Mucosa of descending colon (tissue), 3 donors: ENCODE measurements at regions not wholly inside any gene's neighbourhood (a gene's known extent, or its start where the extent isn't known, plus 50 kb on each side); places are given as distances from the start of the nearest gene placed in this dataset.

ENCODE experiments used
- ATAC-seq: fragments of 200-7000 bp; cut with Tn5 transposase; one replicate; pipeline ENCODE4 v1.9.1; 2020; ENCODE audit warnings: mild to moderate bottlenecking, moderate library complexity
- DNase-seq, 3 donors: peaks; one replicate each; pipeline ENCODE4 v3.0.0-alpha.2; 2020
- H3K36me3 ChIP-seq: fragments of 200-600 bp; one replicate; pipeline ENCODE4 v1.8.0; 2021; ENCODE audit warnings: low read depth, mild to moderate bottlenecking
- H3K4me1 ChIP-seq: fragments of 200-600 bp; one replicate; pipeline ENCODE4 v1.8.0; 2021; ENCODE audit warnings: low read depth, mild to moderate bottlenecking
- H3K4me3 ChIP-seq: fragments of 200-600 bp; one replicate; pipeline ENCODE4 v1.8.0; 2021; ENCODE audit warnings: mild to moderate bottlenecking
- H3K9me3 ChIP-seq: fragments of 200-600 bp; one replicate; pipeline ENCODE4 v1.8.0; 2021; ENCODE audit warnings: mild to moderate bottlenecking
- CTCF ChIP-seq: fragments of 200-600 bp; IDR thresholded peaks from one replicate; pipeline ENCODE4 v1.8.0; 2022; ENCODE audit warnings: antibody characterized with exemption, mild to moderate bottlenecking
- intact Hi-C, 2 donors: fragments of 100-400 bp; cut with DNase I in 1 of 2; cut with micrococcal nuclease in 1 of 2; formaldehyde crosslinking; loops; one replicate each; pipeline versions ENCODE4 v1.11.0 to v1.11.1; 2022; cut with DNase I, micrococcal nuclease
- donor health status: DM: no; HTN: no; CAD: no; lungs with moderate emphysema.
- donor health status: DM: no; HTN: no; CAD: no.
- donor health status: DM: no; HTN: yes; CAD: no.

GRCh38 chr2:204487447-204488229 is 57.6 kb upstream of the PARD3B start:
- Histone ChIP-seq H3K4me1 (no peaks in the 10 kb centered on the region), H3K36me3 (no peaks in the 10 kb centered on the region), H3K4me3 (no peak overlapping the region), H3K9me3 (no peaks in the 10 kb centered on the region)
- ATAC-seq, result no peak
- no peak for TF ChIP-seq CTCF
- intact Hi-C loops, result no loop called here
- no peak for DNase-seq

- no peak for DNase-seq
- no peaks in the 10 kb centered on the region for H3K9me3 ChIP-seq
- intact Hi-C loops, result no loop called here
- TF ChIP-seq CTCF, result no peak
- no peak for ATAC-seq
- no peaks in the 10 kb centered on the region for H3K36me3 ChIP-seq
- H3K4me3 ChIP-seq, result no peak overlapping the region
- no peaks in the 10 kb centered on the region for H3K4me1 ChIP-seq
Observed at GRCh38 chr2:204491528-204491927, 53.7 kb upstream of the PARD3B start.

DNA sequence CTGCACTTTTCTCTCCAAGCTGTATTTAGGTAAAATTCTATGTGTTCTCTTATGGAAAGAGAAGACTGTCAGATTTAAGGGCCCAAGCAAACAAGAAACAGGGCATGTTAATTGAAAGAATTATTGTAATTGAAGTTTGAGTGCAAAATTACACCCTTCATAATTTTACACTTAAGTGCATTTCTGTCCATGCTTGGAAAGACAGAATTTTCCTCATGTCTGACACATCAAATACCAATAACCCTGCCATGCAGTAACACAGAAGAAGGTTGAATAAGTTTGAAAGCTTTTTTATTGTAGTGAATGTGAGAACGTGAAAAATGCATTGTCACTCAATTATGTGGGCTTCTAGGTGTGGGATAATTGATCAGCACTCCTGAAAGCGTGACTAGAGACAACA is 52.9 kb upstream of the PARD3B start:
- Histone ChIP-seq H3K4me3 (no peak overlapping the region), H3K9me3 (no peaks in the 10 kb centered on the region), H3K4me1 (no peaks in the 10 kb centered on the region), H3K36me3 (no peaks in the 10 kb centered on the region)
- TF ChIP-seq CTCF, result no peak
- no peak for DNase-seq
- intact Hi-C loops, result no loop called here
- ATAC-seq, result no peak

- H3K36me3 ChIP-seq, result no peaks in the 10 kb centered on the region
- TF ChIP-seq CTCF, result no peak
- no peak for ATAC-seq
Observed at GRCh38 chr2:204494681-204495080, 50.6 kb upstream of the PARD3B start.

DNA sequence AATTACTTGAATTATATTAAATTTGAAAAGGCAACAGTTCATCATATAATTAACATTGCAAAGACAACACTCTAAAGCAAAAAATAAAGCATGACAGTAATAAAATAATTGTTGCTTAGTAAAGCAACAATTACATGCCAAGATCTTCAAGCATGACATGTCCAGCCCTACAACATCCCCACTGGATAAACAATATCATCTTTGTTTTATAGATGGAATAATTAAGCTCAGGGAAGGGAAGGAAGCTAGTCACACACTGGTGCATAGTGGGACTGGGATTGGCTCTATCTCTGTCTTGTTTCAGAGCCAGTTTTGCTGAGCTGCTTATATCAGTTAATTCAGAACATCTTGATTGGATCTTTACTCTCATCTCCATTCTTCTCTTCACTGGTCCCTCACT is 49.9 kb upstream of the PARD3B start:
- ATAC-seq, result no peak
- no peaks in the 10 kb centered on the region for H3K36me3 ChIP-seq
- no peak for TF ChIP-seq CTCF

More at GRCh38 chr2:204494681-204495080, 50.6 kb upstream of the PARD3B start:
- Histone ChIP-seq H3K9me3 (no peaks in the 10 kb centered on the region), H3K4me3 (no peak overlapping the region), H3K4me1 (no peaks in the 10 kb centered on the region)
- intact Hi-C loops, result no loop called here
- DNase-seq, result no peak

More for the DNA sequence above, 49.9 kb upstream of the PARD3B start:
- Histone ChIP-seq H3K4me1 (no peaks in the 10 kb centered on the region), H3K4me3 (no peak overlapping the region), H3K9me3 (no peaks in the 10 kb centered on the region)
- DNase-seq, result no peak
- intact Hi-C loops, result no loop called here
